MCF 10A (cell line): ENCODE measurements at regions not wholly inside any gene's neighbourhood (a gene's known extent, or its start where the extent isn't known, plus 50 kb on each side); places are given as distances from the start of the nearest gene placed in this dataset.

Source experiments
- BruUV-seq: library from RNA; stranded (reverse); fragments of 400-500 nt; replicated peaks from 2 replicates; lab custom pipeline; 2021; lab: Mats Ljungman, UMichigan
- CTCF ChIA-PET: fragments of 300-600 bp; sonication (Branson Sonifier 250); formaldehyde crosslinking; extraction: SDS; loops from one replicate; lab custom pipeline; 2021; ENCODE audit warnings: antibody characterized with exemption, inconsistent platforms; lab: Yijun Ruan, JAX
- POLR2A ChIA-PET: fragments of 300-600, 350-650 bp; sonication (Branson Sonifier 250); formaldehyde crosslinking; extraction: SDS; loops from one replicate; lab custom pipeline; 2020; ENCODE audit warnings: antibody characterized with exemption, inconsistent platforms; lab: Yijun Ruan, JAX
- DNase-seq: peaks from one replicate; pipeline ENCODE4 v3.0.0-alpha.2; 2018; ENCODE audit not compliant: unreplicated experiment
- H3K27ac Mint-ChIP-seq: one replicate; pipeline ENCODE4 v1.8.0; 2022; ENCODE audit warnings: mild to moderate bottlenecking, low read depth, mixed read lengths; ENCODE audit not compliant: unreplicated experiment
- H3K27me3 Mint-ChIP-seq: one replicate; pipeline ENCODE4 v1.8.0; 2022; ENCODE audit warnings: mixed read lengths; ENCODE audit not compliant: insufficient read depth, unreplicated experiment
- H3K36me3 Mint-ChIP-seq: one replicate; pipeline ENCODE4 v1.8.0; 2022; ENCODE audit warnings: mild to moderate bottlenecking, moderate library complexity, mixed read lengths; ENCODE audit not compliant: insufficient read depth, unreplicated experiment
- H3K4me1 Mint-ChIP-seq: one replicate; pipeline ENCODE4 v1.8.0; 2022; ENCODE audit warnings: mixed read lengths; ENCODE audit not compliant: insufficient read depth, unreplicated experiment
- H3K4me3 Mint-ChIP-seq: one replicate; pipeline ENCODE4 v1.8.0; 2022; ENCODE audit warnings: mild to moderate bottlenecking, moderate library complexity, mixed read lengths; ENCODE audit not compliant: unreplicated experiment
- H3K9me3 Mint-ChIP-seq: one replicate; pipeline ENCODE4 v1.8.0; 2022; ENCODE audit warnings: mixed read lengths; ENCODE audit not compliant: unreplicated experiment
- intact Hi-C: fragments of 100-400 bp; cut with micrococcal nuclease; formaldehyde crosslinking; loops from 2 replicates; pipeline ENCODE4 v1.14.1; 2022
- TF ChIP-seq, protein P1 (sequence below): fragments of 200-600 bp; IDR thresholded peaks from one replicate; pipeline ENCODE4 v1.8.0; 2022; ENCODE audit warnings: antibody characterized with exemption, mild to moderate bottlenecking; ENCODE audit not compliant: unreplicated experiment

DNA sequence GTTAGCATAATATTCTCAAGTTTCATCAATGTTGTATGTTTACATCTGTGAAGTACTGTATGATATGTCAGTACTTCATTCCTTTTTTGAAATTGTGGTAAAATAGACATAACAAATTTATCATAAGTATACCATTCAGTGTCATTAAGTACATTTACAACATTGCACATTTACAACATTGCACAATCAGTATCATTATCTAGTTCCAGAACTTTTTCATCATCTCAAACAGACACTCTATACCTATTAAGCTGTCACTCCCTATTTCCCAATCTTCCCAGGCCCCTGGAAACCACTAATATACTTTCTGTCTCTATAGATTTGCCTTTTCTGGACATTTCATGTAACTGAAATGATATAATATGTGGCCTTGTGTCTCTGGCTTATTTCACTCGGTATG lies 75.1 kb upstream of the ATG10 start:
- ChIA-PET POLR2A (interaction anchor here (0.6 to 0.7 kb wide), 2 partner anchors 101 to 382 kb away, joined by 3 read pairs; no protein-coding TSS in a partner anchor), CTCF (interaction anchor here (1.0 kb wide), 1 partner anchor 18 kb away, joined by 3 read pairs; no protein-coding TSS in a partner anchor)
- peak; percentile 8 for DNase-seq
- intact Hi-C loops: no loop called here
- TF ChIP-seq, protein P1, sequence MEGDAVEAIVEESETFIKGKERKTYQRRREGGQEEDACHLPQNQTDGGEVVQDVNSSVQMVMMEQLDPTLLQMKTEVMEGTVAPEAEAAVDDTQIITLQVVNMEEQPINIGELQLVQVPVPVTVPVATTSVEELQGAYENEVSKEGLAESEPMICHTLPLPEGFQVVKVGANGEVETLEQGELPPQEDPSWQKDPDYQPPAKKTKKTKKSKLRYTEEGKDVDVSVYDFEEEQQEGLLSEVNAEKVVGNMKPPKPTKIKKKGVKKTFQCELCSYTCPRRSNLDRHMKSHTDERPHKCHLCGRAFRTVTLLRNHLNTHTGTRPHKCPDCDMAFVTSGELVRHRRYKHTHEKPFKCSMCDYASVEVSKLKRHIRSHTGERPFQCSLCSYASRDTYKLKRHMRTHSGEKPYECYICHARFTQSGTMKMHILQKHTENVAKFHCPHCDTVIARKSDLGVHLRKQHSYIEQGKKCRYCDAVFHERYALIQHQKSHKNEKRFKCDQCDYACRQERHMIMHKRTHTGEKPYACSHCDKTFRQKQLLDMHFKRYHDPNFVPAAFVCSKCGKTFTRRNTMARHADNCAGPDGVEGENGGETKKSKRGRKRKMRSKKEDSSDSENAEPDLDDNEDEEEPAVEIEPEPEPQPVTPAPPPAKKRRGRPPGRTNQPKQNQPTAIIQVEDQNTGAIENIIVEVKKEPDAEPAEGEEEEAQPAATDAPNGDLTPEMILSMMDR: no peak
- H3K36me3 Mint-ChIP-seq: peaks cover 4% of the 10 kb centered on the region
- H3K27ac Mint-ChIP-seq: no peak overlapping the region
- H3K4me3 Mint-ChIP-seq: no peak overlapping the region
- peaks cover 7% of the 10 kb centered on the region for H3K4me1 Mint-ChIP-seq
- H3K9me3 Mint-ChIP-seq: peaks cover 6% of the 10 kb centered on the region
- H3K27me3 Mint-ChIP-seq: no peaks in the 10 kb centered on the region
- no TSS peak for BruUV-seq

DNA sequence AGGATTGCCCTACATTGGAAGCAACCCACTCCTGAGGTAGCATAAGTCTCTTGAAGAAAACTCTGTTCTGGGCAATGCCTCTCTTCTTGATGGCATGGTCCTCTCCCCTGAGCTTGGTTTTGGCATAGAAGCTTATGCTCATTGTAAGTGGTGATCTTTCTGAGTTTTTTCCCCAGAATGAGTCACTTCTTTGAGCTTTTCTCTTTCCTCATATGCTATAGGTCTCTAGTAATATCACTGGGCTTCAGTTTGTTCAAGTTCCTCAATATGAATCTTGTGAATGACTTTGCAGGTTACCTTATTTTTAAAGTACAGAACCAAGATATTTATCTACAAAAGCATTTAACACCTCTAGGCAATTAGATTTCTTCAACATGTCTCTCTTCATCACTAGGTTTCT lies 76.5 kb upstream of the ATG10 start:
- Mint-ChIP-seq H3K4me1 (peaks cover 7% of the 10 kb centered on the region), H3K36me3 (no peaks in the 10 kb centered on the region), H3K9me3 (peaks cover 6% of the 10 kb centered on the region), H3K4me3 (no peak overlapping the region), H3K27ac (no peak overlapping the region), H3K27me3 (no peaks in the 10 kb centered on the region)
- CTCF ChIA-PET: interaction anchor here (0.6 kb wide), 1 partner anchor 37 kb away, joined by 3 read pairs; no protein-coding TSS in a partner anchor
- no peak for DNase-seq
- TF ChIP-seq, protein P1: no peak
- POLR2A ChIA-PET: interaction anchor here (0.7 to 1.5 kb wide), 3 partner anchors 8 to 811 kb away, joined by 3 to 12 read pairs (median 3); no protein-coding TSS in a partner anchor
- intact Hi-C loops: no loop called here
- no TSS peak for BruUV-seq

DNA sequence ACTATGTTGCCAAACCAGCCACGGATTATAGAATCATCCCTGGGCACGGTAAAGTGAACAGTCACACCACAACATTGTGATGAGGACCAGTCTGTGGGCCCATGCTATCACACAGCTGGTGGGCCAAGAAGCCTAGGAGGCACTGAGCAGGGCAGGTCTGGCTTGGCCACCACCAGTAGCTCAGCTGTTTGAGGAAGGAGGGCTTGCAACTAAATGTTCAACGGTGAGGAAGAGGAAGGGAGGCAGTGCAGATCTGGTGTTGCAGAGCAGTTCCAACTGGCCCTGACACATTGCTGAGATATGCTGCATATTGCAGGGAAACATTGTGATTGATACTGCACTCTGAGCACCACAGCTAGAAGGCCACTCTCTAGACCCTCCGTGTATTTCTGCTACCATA lies 77.9 kb upstream of the ATG10 start:
- BruUV-seq: no TSS peak
- ChIA-PET POLR2A (interaction anchor here (1.3 kb wide), 1 partner anchor 9 kb away, joined by 3 read pairs; no protein-coding TSS in a partner anchor), CTCF (interaction anchor here (0.5 to 1.0 kb wide), 2 partner anchors 16 to 22 kb away, joined by 3 read pairs; no protein-coding TSS in a partner anchor)
- Mint-ChIP-seq H3K27me3 (no peaks in the 10 kb centered on the region), H3K27ac (no peak overlapping the region), H3K9me3 (peaks cover 6% of the 10 kb centered on the region), H3K36me3 (no peaks in the 10 kb centered on the region), H3K4me1 (peaks cover 7% of the 10 kb centered on the region), H3K4me3 (no peak overlapping the region)
- TF ChIP-seq, protein P1: no peak
- intact Hi-C loops: no loop called here
- no peak for DNase-seq

DNA sequence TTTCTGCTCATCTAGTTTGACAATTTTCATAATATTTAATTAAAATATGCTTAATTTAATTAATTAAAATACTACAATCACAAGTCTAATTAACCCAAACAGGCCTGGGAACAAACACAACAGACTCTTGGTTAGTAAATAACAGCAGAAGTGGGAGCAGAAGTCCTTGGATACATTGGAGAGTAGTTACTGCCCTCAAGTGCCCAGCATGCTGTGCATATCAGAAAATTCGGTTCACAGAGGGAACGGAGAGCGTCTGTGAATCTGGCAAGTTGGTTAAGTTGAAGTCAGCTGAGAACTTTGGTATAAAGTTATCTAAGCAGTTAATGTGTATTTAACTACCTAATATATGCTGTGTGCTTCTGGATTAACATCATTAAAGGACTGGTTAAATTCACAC lies 87.0 kb upstream of the ATG10 start:
- ChIA-PET POLR2A (no interaction called here), CTCF (interaction anchor here (1.0 kb wide), 1 partner anchor 22 kb away, joined by 3 read pairs; no protein-coding TSS in a partner anchor)
- Mint-ChIP-seq H3K36me3 (no peaks in the 10 kb centered on the region), H3K27ac (no peak overlapping the region), H3K4me1 (no peaks in the 10 kb centered on the region), H3K4me3 (no peak overlapping the region), H3K27me3 (no peaks in the 10 kb centered on the region), H3K9me3 (no peaks in the 10 kb centered on the region)
- no peak for DNase-seq
- TF ChIP-seq, protein P1: no peak
- intact Hi-C loops: no loop called here
- no TSS peak for BruUV-seq
